HepG2 (cell line): ENCODE measurements at regions not wholly inside any gene's neighbourhood (a gene's known extent, or its start where the extent isn't known, plus 50 kb on each side); places are given as distances from the start of the nearest gene placed in this dataset.

Source experiments
- ATAC-seq: fragments of 200-7000 bp; cut with Tn5 transposase; 3 replicates; pipeline ENCODE4 v1.9.1; 2020; ENCODE audit warnings: mild to moderate bottlenecking, moderate library complexity
- BruUV-seq: library from RNA; stranded (reverse); fragments of 400-500 nt; replicated peaks from 2 replicates; lab custom pipeline; 2021; lab: Mats Ljungman, UMichigan
- CTCF ChIA-PET: fragments of 300-600 bp; formaldehyde crosslinking; extraction: SDS; loops from one replicate; lab custom pipeline; 2021; ENCODE audit warnings: low total read pairs, inconsistent platforms, low intra/inter-chr PET ratio; lab: Yijun Ruan, JAX
- POLR2A ChIA-PET: fragments of 350-600 bp; sonication (Branson Sonifier 250); formaldehyde crosslinking; loops from one replicate; lab custom pipeline; 2020; ENCODE audit warnings: antibody characterized with exemption, inconsistent platforms; lab: Yijun Ruan, JAX
- DNase-seq: peaks from one replicate; pipeline ENCODE4 v3.0.0-alpha.2; 2015; ENCODE audit warnings: low spot score
- FAIRE-seq: peaks from 3 replicates; lab custom pipeline; 2011; peaks lifted over from hg19 to GRCh38; lab: Jason Lieb, UNC
- H2AFZ ChIP-seq: one replicate; pipeline ENCODE4 v1.6.1; 2011; ENCODE audit warnings: low read length, inconsistent platforms
- H3K27ac ChIP-seq: fragments of 300-600 bp; 3 replicates; pipeline ENCODE4 v1.8.0; 2011; ENCODE audit warnings: mixed run types, mild to moderate bottlenecking, mixed read lengths, low read length, inconsistent platforms; ENCODE audit not compliant: insufficient read depth; ENCODE audit errors: extremely low read length
- H3K27me3 ChIP-seq, 2 experiments: fragments of 200-600 bp in 1 of 2; 2 replicates in 1 of 2; 3 replicates in 1 of 2; pipeline versions ENCODE4 v1.6.0 to v1.8.0; 2011; ENCODE audit warnings: low read length in 2 of 2, mild to moderate bottlenecking in 2 of 2, moderate library complexity in 2 of 2, inconsistent platforms in 1 of 2; ENCODE audit not compliant: insufficient read depth in 2 of 2, control insufficient read depth in 1 of 2
- H3K36me3 ChIP-seq, 2 experiments: fragments of 200-600 bp in 1 of 2; replicated peaks in 1 of 2; 2 replicates in 1 of 2; 3 replicates in 1 of 2; pipeline versions ENCODE4 v1.5.1 to v1.8.0; 2011; ENCODE audit warnings: low read length in 2 of 2, inconsistent platforms in 1 of 2; ENCODE audit not compliant: insufficient read depth in 2 of 2, control insufficient read depth in 1 of 2
- H3K4me1 ChIP-seq: 2 replicates; pipeline ENCODE4 v1.5.1; 2012; ENCODE audit warnings: low read length, inconsistent platforms; ENCODE audit not compliant: insufficient read depth
- H3K4me2 ChIP-seq: 2 replicates; pipeline ENCODE4 v1.6.0; 2011; ENCODE audit warnings: low read depth, low read length, inconsistent platforms
- H3K4me3 ChIP-seq, 3 experiments: fragments of 200-600 bp in 1 of 3; sonication (generic), shearing (Covaris generic) in 1 of 3; replicated peaks in 1 of 3; 2 replicates each; pipeline ENCODE4 v1.5.1; 2011 to 2016; ENCODE audit warnings: low read length in 3 of 3, inconsistent platforms in 2 of 3, low read depth in 2 of 3, mild to moderate bottlenecking in 2 of 3, control low read depth in 1 of 3, mixed read lengths in 1 of 3; ENCODE audit not compliant: insufficient read depth in 1 of 3
- H3K79me2 ChIP-seq: one replicate; pipeline ENCODE4 v1.6.1; 2011; ENCODE audit warnings: low read length, inconsistent platforms; ENCODE audit not compliant: insufficient read depth
- H3K9ac ChIP-seq: 2 replicates; pipeline ENCODE4 v1.6.0; 2011; ENCODE audit warnings: mild to moderate bottlenecking, low read depth, low read length, inconsistent platforms; ENCODE audit not compliant: insufficient read depth
- H3K9me3 ChIP-seq: 2 replicates; pipeline ENCODE4 v1.5.1; 2012; ENCODE audit warnings: mild to moderate bottlenecking, low read length
- H4K20me1 ChIP-seq: 2 replicates; pipeline ENCODE4 v1.6.0; 2011; ENCODE audit warnings: inconsistent platforms, mild to moderate bottlenecking, low read length, moderate library complexity; ENCODE audit not compliant: insufficient read depth
- CREB1 ChIP-seq, 2 experiments: fragments of 450-650 bp in 1 of 2; IDR thresholded peaks; 2 replicates each; pipeline ENCODE4 v1.6.1; 2016 to 2017; ENCODE audit warnings: control low read depth in 1 of 2, mild to moderate bottlenecking in 1 of 2, missing compliant biosample characterization in 1 of 2, missing genetic modification characterization in 1 of 2
- FOSL2 ChIP-seq: sonication (generic); formaldehyde crosslinking; IDR thresholded peaks from 2 replicates; pipeline ENCODE4 v1.4.0; 2020; ENCODE audit warnings: missing genetic modification reagents
- GATAD2A ChIP-seq: IDR thresholded peaks from 2 replicates; pipeline ENCODE4 v1.6.1; 2016
- JDP2 ChIP-seq: sonication (generic); formaldehyde crosslinking; IDR thresholded peaks from 2 replicates; pipeline ENCODE4 v1.8.1; 2022; ENCODE audit warnings: missing genetic modification reagents, borderline replicate concordance
- MAFG ChIP-seq: sonication (generic); formaldehyde crosslinking; IDR thresholded peaks from 2 replicates; pipeline ENCODE4 v1.5.1; 2020; ENCODE audit warnings: mild to moderate bottlenecking, missing genetic modification reagents
- NCOA1 ChIP-seq: sonication (generic); formaldehyde crosslinking; IDR thresholded peaks from 2 replicates; pipeline ENCODE4 v1.9.0; 2021; ENCODE audit warnings: missing genetic modification reagents
- PAF1 ChIP-seq: IDR thresholded peaks from 2 replicates; pipeline ENCODE4 v1.6.1; 2016; ENCODE audit warnings: missing genetic modification reagents, missing compliant biosample characterization
- RFX5 ChIP-seq: IDR thresholded peaks from 2 replicates; pipeline ENCODE4 v1.6.1; 2011; ENCODE audit warnings: low read depth, low read length, improper control_type of control experiment
- TCF7L2 ChIP-seq: IDR thresholded peaks from 2 replicates; pipeline ENCODE4 v1.6.1; 2011; ENCODE audit warnings: mild to moderate bottlenecking, low read depth, low read length, moderate library complexity
- ZNF12 ChIP-seq: sonication (generic); formaldehyde crosslinking; IDR thresholded peaks from 2 replicates; pipeline ENCODE4 v1.5.0; 2020; ENCODE audit warnings: missing genetic modification reagents
- ZNF17 ChIP-seq: sonication (generic); formaldehyde crosslinking; IDR thresholded peaks from 2 replicates; pipeline ENCODE4 v1.5.0; 2020; ENCODE audit warnings: mild to moderate bottlenecking, missing genetic modification reagents
- ZNF3 ChIP-seq: IDR thresholded peaks from 2 replicates; pipeline ENCODE4 v1.7.0; 2017; ENCODE audit warnings: inconsistent platforms
- WGBS: methylation state at CpG from one replicate; pipeline ENCODE4 v1.1.6; 2017; ENCODE audit warnings: low lambda C conversion rate; 5-methylcytosine and 5-hydroxymethylcytosine counted together
- in situ Hi-C: cut with HindIII; loops from 2 replicates; pipeline ENCODE4 v1.10.0; 2017; ENCODE audit warnings: low pct_unique_long_range_greater_than_20kb; ENCODE audit not compliant: extremely low pct_ligation_motif_present
- intact Hi-C: fragments of 100-400 bp; cut with micrococcal nuclease; formaldehyde crosslinking; loops from one replicate; pipeline ENCODE4 v1.10.0; 2022; ENCODE audit not compliant: unreplicated experiment
- TF ChIP-seq, protein P1 (sequence below): IDR thresholded peaks from 2 replicates; pipeline ENCODE4 v1.6.1; 2016; ENCODE audit warnings: control low read depth

DNA sequence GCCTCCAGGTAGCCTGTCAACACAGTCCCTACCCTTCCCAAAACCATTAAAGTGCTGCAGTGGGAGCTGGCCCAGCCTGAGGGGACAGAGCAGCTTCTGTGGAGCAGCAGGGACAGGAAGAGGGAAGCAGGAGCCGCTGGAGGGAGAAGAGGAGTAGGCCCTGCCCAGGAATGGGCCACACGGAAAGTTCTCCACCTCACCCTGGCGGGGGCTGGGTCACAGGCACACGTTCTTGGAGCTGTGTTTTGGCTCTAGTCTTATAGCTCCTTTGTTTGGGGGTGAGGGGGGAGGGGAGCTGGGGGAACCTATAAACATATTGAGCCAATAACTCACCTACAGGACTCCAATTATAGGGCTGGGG lies 508.6 kb downstream of the SHQ1 start:
- TF ChIP-seq TCF7L2 (no peak), ZNF12 (CRISPR knock-in tag) (no peak), ZNF17 (CRISPR knock-in tag) (no peak), JDP2 (CRISPR knock-in tag) (no peak), PAF1 (CRISPR knock-in tag) (no peak), NCOA1 (no peak)
- TF ChIP-seq, all 625 proteins: peak for 0
- Histone ChIP-seq H3K79me2 (no peaks in the 10 kb centered on the region), H3K27me3 (peaks cover 0 to 4% of the 10 kb centered on the region in 2 experiments; a peak in 1 of 5 replicates), H3K36me3 (no peaks in the 10 kb centered on the region), H3K27ac (no peak overlapping the region), H3K4me3 (no peak overlapping the region), H3K4me1 (0 out of 2 replicates have a peak, but pooled peaks cover 7% of the 10 kb centered on the region), H4K20me1 (no peaks in the 10 kb centered on the region), H3K9me3 (no peaks in the 10 kb centered on the region), H2AFZ (no peak overlapping the region), H3K9ac (no peak overlapping the region), H3K4me2 (no peak overlapping the region)
- peak; percentile 6; the same call in 1 of the 3 replicates for ATAC-seq
- in situ Hi-C loops = no loop called here
- BruUV-seq = no TSS peak
- CTCF ChIA-PET = no interaction called here
- DNase-seq = no peak
- FAIRE-seq = no peak
- intact Hi-C loops = no loop called here
- POLR2A ChIA-PET = interaction anchor here (0.6 kb wide), 1 partner anchor 463 kb away, joined by 3 read pairs; no protein-coding TSS in a partner anchor
- WGBS = 37% methylated on average over 4 of the region's 4 CpGs

DNA sequence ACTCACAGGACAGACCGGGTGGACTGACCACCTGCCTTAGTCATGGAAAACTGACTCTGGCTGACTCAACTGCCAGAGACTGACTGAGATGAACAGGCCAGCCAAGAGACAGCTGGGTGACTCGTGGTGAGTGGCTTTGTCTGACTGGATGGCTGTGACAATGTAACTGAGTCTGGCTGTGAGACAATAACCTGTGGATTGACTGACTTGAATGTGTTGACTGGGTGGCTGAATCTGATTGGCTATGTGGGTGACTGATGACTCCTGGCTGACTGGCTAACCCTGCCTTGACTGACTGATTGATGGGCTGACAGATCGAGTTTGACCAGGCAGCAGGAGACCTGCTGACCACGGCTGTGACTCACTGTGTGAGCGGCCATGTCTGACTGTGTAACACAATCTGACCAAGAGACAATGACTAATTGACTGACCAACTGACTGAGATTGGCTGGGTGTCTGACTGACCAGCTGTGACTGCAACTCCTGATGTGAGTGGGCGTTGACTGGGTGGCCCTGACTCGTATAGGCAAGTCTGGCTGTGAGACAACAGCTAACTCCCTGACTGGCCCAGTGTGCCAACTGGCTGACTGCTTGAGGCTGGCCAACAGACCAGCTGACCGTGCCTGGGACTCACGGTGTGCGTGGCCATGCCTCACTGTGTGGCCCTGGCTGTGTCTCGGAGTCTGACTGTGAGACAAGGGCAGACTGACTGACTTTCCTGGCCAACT lies 509.1 kb downstream of the SHQ1 start:
- no peaks in the 10 kb centered on the region for H3K9me3 ChIP-seq
- no peak overlapping the region for H3K9ac ChIP-seq
- H3K79me2 ChIP-seq = no peaks in the 10 kb centered on the region
- CTCF ChIA-PET = no interaction called here
- peaks cover 0 to 5% of the 10 kb centered on the region in 2 experiments; a peak in 1 of 5 replicates for H3K27me3 ChIP-seq
- peak; percentile 41 for DNase-seq
- 0% methylated on average over 1 of the region's 11 CpGs for WGBS
- no TSS peak for BruUV-seq
- no peak overlapping the region for H3K4me2 ChIP-seq
- peak; percentile 59 for ATAC-seq
- no peak for TF ChIP-seq MAFG (CRISPR knock-in tag)
- peak; percentile 80 for TF ChIP-seq RFX5
- no peak for TF ChIP-seq GATAD2A
- peak; percentile 62; the same call in 1 of the 2 replicates for TF ChIP-seq ZNF3 (CRISPR knock-in tag)
- TF ChIP-seq CREB1 (IDR thresholded peaks at IDR 0.05) = peak; percentile 28; the same call in 1 of the 2 replicates
- no peak for TF ChIP-seq CREB1 (CRISPR knock-in tag; IDR thresholded peaks at IDR 0.05)
- TF ChIP-seq, protein P1, sequence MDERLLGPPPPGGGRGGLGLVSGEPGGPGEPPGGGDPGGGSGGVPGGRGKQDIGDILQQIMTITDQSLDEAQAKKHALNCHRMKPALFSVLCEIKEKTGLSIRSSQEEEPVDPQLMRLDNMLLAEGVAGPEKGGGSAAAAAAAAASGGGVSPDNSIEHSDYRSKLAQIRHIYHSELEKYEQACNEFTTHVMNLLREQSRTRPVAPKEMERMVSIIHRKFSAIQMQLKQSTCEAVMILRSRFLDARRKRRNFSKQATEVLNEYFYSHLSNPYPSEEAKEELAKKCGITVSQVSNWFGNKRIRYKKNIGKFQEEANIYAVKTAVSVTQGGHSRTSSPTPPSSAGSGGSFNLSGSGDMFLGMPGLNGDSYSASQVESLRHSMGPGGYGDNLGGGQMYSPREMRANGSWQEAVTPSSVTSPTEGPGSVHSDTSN = 0 out of 2 replicates have a peak, but pooled peaks have one; percentile 39
- TF ChIP-seq FOSL2 (CRISPR knock-in tag) = peak; percentile 65
- H3K4me1 ChIP-seq = 0 out of 2 replicates have a peak, but pooled peaks cover 7% of the 10 kb centered on the region
- FAIRE-seq = no peak
- POLR2A ChIA-PET = interaction anchor here (0.6 kb wide), 1 partner anchor 464 kb away, joined by 3 read pairs; no protein-coding TSS in a partner anchor
- no peaks in the 10 kb centered on the region for H3K36me3 ChIP-seq
- intact Hi-C loops (no loop called here), in situ Hi-C loops (no loop called here)
- H4K20me1 ChIP-seq = no peaks in the 10 kb centered on the region
- H3K27ac ChIP-seq = no peak overlapping the region
- H2AFZ ChIP-seq = no peak overlapping the region
- H3K4me3 ChIP-seq = no peak overlapping the region
